Activated CD8-positive, alpha-beta memory T cell treated with anti-CD3 and anti-CD28 coated beads, Interleukin-2, amount 50 U/mL, for 48 hours (primary cell): ENCODE measurements at regions not wholly inside any gene's neighbourhood (a gene's known extent, or its start where the extent isn't known, plus 50 kb on each side); places are given as distances from the start of the nearest gene placed in this dataset.
A peak's percentile ranks its signal among the peaks of the same experiment; 100 is the strongest.

Experiments used
- DNase-seq: peaks from one replicate; pipeline ENCODE4 v3.0.0-alpha.2; 2020

GRCh38 chr11:71356280-71356876 lies 91.8 kb downstream of the DHCR7 start:
- no peak for DNase-seq

GRCh38 chr11:71355281-71355680 lies 92.9 kb downstream of the DHCR7 start:
- DNase-seq = no peak

- DNase-seq = no peak
These were observed 93.6 kb downstream of the DHCR7 start for GRCh38 chr11:71354394-71355105.

GRCh38 chr11:71352748-71353147 lies 95.4 kb downstream of the DHCR7 start:
- no peak for DNase-seq

GRCh38 chr11:71352226-71352625 lies 96.0 kb downstream of the DHCR7 start:
- no peak for DNase-seq

GRCh38 chr11:71349627-71350026 lies 97.2 kb upstream of the SHANK2 start:
- no peak for DNase-seq

- no peak for DNase-seq
These were observed 91.5 kb upstream of the SHANK2 start for GRCh38 chr11:71343828-71344400.

- DNase-seq = peak; percentile 53
These were observed 90.8 kb upstream of the SHANK2 start for GRCh38 chr11:71342951-71343827.

- no peak for DNase-seq
These were observed 89.7 kb upstream of the SHANK2 start for GRCh38 chr11:71342116-71342515.

GRCh38 chr11:71341596-71341995 lies 89.2 kb upstream of the SHANK2 start:
- DNase-seq = no peak

GRCh38 chr11:71341173-71341572 lies 88.8 kb upstream of the SHANK2 start:
- no peak for DNase-seq

- DNase-seq = no peak
These were observed 87.8 kb upstream of the SHANK2 start for GRCh38 chr11:71340086-71340606.

- DNase-seq = no peak
These were observed 87.1 kb upstream of the SHANK2 start for GRCh38 chr11:71339396-71339881.

- DNase-seq = no peak
These were observed 86.5 kb upstream of the SHANK2 start for GRCh38 chr11:71338801-71339395.

- no peak for DNase-seq
These were observed 84.8 kb upstream of the SHANK2 start for GRCh38 chr11:71336996-71337754.

- no peak for DNase-seq
These were observed 84.0 kb upstream of the SHANK2 start for GRCh38 chr11:71336176-71336995.

GRCh38 chr11:71335371-71335770 lies 83.0 kb upstream of the SHANK2 start:
- no peak for DNase-seq

- no peak for DNase-seq
These were observed 81.8 kb upstream of the SHANK2 start for GRCh38 chr11:71334191-71334590.

GRCh38 chr11:71333473-71333872 lies 81.1 kb upstream of the SHANK2 start:
- DNase-seq = no peak

- DNase-seq = no peak
These were observed 80.1 kb upstream of the SHANK2 start for GRCh38 chr11:71332447-71332846.

- no peak for DNase-seq
These were observed 79.7 kb upstream of the SHANK2 start for GRCh38 chr11:71332046-71332445.
